ENCODE measurements at regions not wholly inside any gene's neighbourhood (a gene's known extent, or its start where the extent isn't known, plus 50 kb on each side); places are given as distances from the start of the nearest gene placed in this dataset.

- Histone ChIP-seq H3K27ac (ENCODE audit: low read length) (no peak overlapping the region), H3K79me2 (ENCODE audit: low read length) (no peaks in the 10 kb centered on the region), H3K4me3 (ENCODE audit: low read length) (no peak overlapping the region), H3K27me3 (ENCODE audit: low read depth, low read length) (no peaks in the 10 kb centered on the region), H3K36me3 (replicated peaks; ENCODE audit: low read depth, low read length) (no peaks in the 10 kb centered on the region), H2AFZ (ENCODE audit: low read depth, low read length) (no peak overlapping the region), H3K9me3 (ENCODE audit: insufficient read depth, low read length) (no peaks in the 10 kb centered on the region), H3K4me2 (ENCODE audit: low read length) (no peak overlapping the region), H3K4me1 (ENCODE audit: low read length) (no peaks in the 10 kb centered on the region), H3K9ac (ENCODE audit: low read length) (no peak overlapping the region), H4K20me1 (ENCODE audit: insufficient read depth, low read length) (no peaks in the 10 kb centered on the region)
- TF ChIP-seq EZH2phosphoT487 (IDR thresholded peaks at IDR 0.05; ENCODE audit: low read depth) = no peak
- TF ChIP-seq, protein P1, sequence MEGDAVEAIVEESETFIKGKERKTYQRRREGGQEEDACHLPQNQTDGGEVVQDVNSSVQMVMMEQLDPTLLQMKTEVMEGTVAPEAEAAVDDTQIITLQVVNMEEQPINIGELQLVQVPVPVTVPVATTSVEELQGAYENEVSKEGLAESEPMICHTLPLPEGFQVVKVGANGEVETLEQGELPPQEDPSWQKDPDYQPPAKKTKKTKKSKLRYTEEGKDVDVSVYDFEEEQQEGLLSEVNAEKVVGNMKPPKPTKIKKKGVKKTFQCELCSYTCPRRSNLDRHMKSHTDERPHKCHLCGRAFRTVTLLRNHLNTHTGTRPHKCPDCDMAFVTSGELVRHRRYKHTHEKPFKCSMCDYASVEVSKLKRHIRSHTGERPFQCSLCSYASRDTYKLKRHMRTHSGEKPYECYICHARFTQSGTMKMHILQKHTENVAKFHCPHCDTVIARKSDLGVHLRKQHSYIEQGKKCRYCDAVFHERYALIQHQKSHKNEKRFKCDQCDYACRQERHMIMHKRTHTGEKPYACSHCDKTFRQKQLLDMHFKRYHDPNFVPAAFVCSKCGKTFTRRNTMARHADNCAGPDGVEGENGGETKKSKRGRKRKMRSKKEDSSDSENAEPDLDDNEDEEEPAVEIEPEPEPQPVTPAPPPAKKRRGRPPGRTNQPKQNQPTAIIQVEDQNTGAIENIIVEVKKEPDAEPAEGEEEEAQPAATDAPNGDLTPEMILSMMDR (IDR thresholded peaks at IDR 0.05; ENCODE audit: low read depth, low read length) = no peak
These were observed 102.2 kb upstream of the ATP10A start for GRCh38 chr15:25965326-25965725.

DNA sequence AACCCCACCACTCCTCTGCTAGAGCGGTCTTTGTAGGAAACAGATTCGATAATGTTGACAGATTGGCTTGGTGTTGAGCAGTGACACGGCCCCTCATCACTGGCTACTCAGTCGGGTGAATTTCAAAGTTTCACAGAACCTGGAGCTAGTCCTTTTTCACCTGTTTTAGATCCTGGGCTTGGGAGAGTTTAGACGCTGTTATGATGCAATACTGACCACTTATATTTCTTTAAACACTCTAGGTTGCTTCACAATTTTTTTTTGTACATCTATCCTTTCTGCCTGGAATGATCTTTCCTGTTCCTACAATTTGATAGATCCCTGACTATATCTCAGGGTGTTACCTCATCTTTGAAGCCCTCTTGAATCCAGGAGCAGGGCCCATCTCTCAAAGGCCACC, 97.1 kb upstream of the ATP10A start:
- no peaks in the 10 kb centered on the region for H3K9me3 ChIP-seq (ENCODE audit: insufficient read depth, low read length)
- no peak overlapping the region for H3K27ac ChIP-seq (ENCODE audit: low read length)
- H3K9ac ChIP-seq (ENCODE audit: low read length) = no peak overlapping the region
- no peaks in the 10 kb centered on the region for H3K79me2 ChIP-seq (ENCODE audit: low read length)
- no peak overlapping the region for H2AFZ ChIP-seq (ENCODE audit: low read depth, low read length)
- no peaks in the 10 kb centered on the region for H3K4me1 ChIP-seq (ENCODE audit: low read length)
- no peaks in the 10 kb centered on the region for H3K36me3 ChIP-seq (replicated peaks; ENCODE audit: low read depth, low read length)
- TF ChIP-seq, protein P1 (IDR thresholded peaks at IDR 0.05; ENCODE audit: low read depth, low read length) = no peak
- TF ChIP-seq EZH2phosphoT487 (IDR thresholded peaks at IDR 0.05; ENCODE audit: low read depth) = no peak
- no peaks in the 10 kb centered on the region for H3K27me3 ChIP-seq (ENCODE audit: low read depth, low read length)
- no peak overlapping the region for H3K4me2 ChIP-seq (ENCODE audit: low read length)
- no peaks in the 10 kb centered on the region for H4K20me1 ChIP-seq (ENCODE audit: insufficient read depth, low read length)
- H3K4me3 ChIP-seq (ENCODE audit: low read length) = no peak overlapping the region

DNA sequence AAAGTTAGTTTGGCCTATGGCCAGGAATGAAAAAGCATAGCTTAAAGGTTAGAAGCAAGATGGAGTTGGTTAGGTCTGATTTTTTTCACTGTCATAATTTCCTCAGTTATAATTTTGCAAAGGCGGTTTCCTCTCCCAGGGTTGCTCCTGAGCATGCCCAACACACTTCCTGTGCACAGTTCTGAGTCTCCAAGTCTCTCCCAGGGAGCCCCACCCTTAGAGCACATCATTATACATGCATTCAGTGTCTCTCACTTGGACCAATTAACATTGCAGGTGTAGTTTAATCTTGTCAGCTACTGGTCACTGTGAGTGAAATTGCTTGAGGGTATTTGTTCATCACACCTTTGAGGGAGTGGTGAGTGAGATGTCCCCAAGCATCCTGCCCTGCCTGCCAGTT, 96.0 kb upstream of the ATP10A start:
- Histone ChIP-seq H2AFZ (ENCODE audit: low read depth, low read length) (no peak overlapping the region), H3K4me3 (ENCODE audit: low read length) (no peak overlapping the region), H3K27ac (ENCODE audit: low read length) (no peak overlapping the region), H3K9me3 (ENCODE audit: insufficient read depth, low read length) (no peaks in the 10 kb centered on the region), H4K20me1 (ENCODE audit: insufficient read depth, low read length) (no peaks in the 10 kb centered on the region), H3K27me3 (ENCODE audit: low read depth, low read length) (no peaks in the 10 kb centered on the region), H3K36me3 (replicated peaks; ENCODE audit: low read depth, low read length) (no peaks in the 10 kb centered on the region), H3K9ac (ENCODE audit: low read length) (no peak overlapping the region), H3K4me1 (ENCODE audit: low read length) (no peaks in the 10 kb centered on the region), H3K79me2 (ENCODE audit: low read length) (no peaks in the 10 kb centered on the region), H3K4me2 (ENCODE audit: low read length) (no peak overlapping the region)
- TF ChIP-seq, protein P1 (IDR thresholded peaks at IDR 0.05; ENCODE audit: low read depth, low read length) = no peak
- TF ChIP-seq EZH2phosphoT487 (IDR thresholded peaks at IDR 0.05; ENCODE audit: low read depth) = no peak

DNA sequence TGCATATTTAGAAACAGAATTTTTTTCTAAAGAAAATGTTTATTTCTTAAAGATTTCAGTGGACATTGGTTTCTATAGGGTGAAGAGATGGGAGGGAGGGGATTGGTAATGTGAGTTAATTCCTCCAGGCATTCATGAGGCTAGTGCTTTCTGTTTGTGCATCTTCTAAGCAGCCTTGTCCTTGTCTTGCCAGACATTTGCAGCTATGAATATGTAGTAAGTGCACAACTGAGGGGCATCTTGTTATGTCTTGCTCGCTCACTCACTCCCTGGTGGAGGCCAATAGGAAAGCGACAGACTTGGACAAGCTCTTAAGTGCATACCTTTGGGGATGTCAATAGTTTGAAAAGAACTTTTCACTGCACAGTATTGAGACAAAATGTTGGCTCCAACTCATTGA, 92.5 kb upstream of the ATP10A start:
- Histone ChIP-seq H3K4me3 (ENCODE audit: low read length) (no peak overlapping the region), H3K27me3 (ENCODE audit: low read depth, low read length) (no peaks in the 10 kb centered on the region), H3K79me2 (ENCODE audit: low read length) (no peaks in the 10 kb centered on the region), H3K27ac (ENCODE audit: low read length) (no peak overlapping the region), H3K36me3 (replicated peaks; ENCODE audit: low read depth, low read length) (no peaks in the 10 kb centered on the region), H3K9ac (ENCODE audit: low read length) (no peak overlapping the region), H3K4me1 (ENCODE audit: low read length) (no peaks in the 10 kb centered on the region), H3K9me3 (ENCODE audit: insufficient read depth, low read length) (no peaks in the 10 kb centered on the region), H3K4me2 (ENCODE audit: low read length) (no peak overlapping the region), H2AFZ (ENCODE audit: low read depth, low read length) (no peak overlapping the region), H4K20me1 (ENCODE audit: insufficient read depth, low read length) (no peaks in the 10 kb centered on the region)
- no peak for TF ChIP-seq EZH2phosphoT487 (IDR thresholded peaks at IDR 0.05; ENCODE audit: low read depth)

DNA sequence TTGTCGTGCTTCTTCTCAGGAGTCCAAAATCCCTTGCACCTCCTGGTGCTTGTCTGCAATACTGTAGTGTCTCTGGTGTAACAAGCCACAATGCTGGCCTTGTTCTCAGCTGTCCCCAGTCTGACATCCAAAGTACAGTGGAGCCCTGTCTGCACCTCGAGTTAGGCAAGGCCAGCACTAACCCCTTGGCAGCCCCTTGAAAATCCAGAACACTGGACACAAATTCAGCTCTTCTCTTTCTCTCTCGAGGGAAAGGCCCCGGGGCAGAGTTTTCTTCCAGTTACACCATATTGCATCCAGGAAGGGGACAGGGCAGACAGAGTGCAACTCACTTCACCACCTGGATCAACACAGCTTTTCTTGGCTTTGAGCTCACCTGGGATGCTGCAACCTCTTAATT, 91.3 kb upstream of the ATP10A start:
- H3K4me3 ChIP-seq (ENCODE audit: low read length) = no peak overlapping the region
- no peaks in the 10 kb centered on the region for H4K20me1 ChIP-seq (ENCODE audit: insufficient read depth, low read length)
- TF ChIP-seq, protein P1 (IDR thresholded peaks at IDR 0.05; ENCODE audit: low read depth, low read length) = no peak
- no peak for TF ChIP-seq EZH2phosphoT487 (IDR thresholded peaks at IDR 0.05; ENCODE audit: low read depth)
- no peak overlapping the region for H3K27ac ChIP-seq (ENCODE audit: low read length)
- no peaks in the 10 kb centered on the region for H3K36me3 ChIP-seq (replicated peaks; ENCODE audit: low read depth, low read length)
- H3K27me3 ChIP-seq (ENCODE audit: low read depth, low read length) = no peaks in the 10 kb centered on the region
- H3K9me3 ChIP-seq (ENCODE audit: insufficient read depth, low read length) = no peaks in the 10 kb centered on the region
- H3K9ac ChIP-seq (ENCODE audit: low read length) = no peak overlapping the region
- H3K79me2 ChIP-seq (ENCODE audit: low read length) = no peaks in the 10 kb centered on the region
- H3K4me1 ChIP-seq (ENCODE audit: low read length) = no peaks in the 10 kb centered on the region
- no peak overlapping the region for H2AFZ ChIP-seq (ENCODE audit: low read depth, low read length)
- H3K4me2 ChIP-seq (ENCODE audit: low read length) = no peak overlapping the region

All from OCI-LY3 (cell line).